Stimulated activated CD8-positive, alpha-beta memory T cell treated with anti-CD3 and anti-CD28 coated beads, Interleukin-12 subunit alpha, Interleukin-12 subunit beta, amount 100 ng/mL, for 1 hour (primary cell): ENCODE measurements at regions not wholly inside any gene's neighbourhood (a gene's known extent, or its start where the extent isn't known, plus 50 kb on each side); places are given as distances from the start of the nearest gene placed in this dataset.

Source experiments
- DNase-seq: peaks from one replicate; pipeline ENCODE4 v3.0.0-alpha.2; 2020; ENCODE audit warnings: low read depth

DNA sequence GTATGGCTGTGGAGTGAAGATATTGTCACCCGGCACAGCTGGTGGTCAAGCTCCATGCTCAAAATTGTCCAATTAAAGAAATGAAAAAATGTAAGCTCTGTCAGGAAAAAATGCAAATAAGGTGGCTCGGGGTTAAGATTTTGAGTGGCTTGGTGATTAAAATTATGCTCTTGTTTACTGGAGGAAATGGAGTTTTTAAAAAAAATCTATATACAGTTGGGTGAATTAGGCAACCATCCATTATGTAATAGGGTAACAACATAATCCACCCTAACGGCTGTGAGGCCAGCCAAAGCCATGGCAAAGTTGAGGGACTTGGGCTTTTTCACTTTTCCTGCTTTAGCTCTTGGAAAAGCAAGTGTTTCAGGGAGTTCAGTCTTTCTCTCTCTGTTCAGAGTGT, 260.8 kb upstream of the HABP2 start:
- no peak for DNase-seq

DNA sequence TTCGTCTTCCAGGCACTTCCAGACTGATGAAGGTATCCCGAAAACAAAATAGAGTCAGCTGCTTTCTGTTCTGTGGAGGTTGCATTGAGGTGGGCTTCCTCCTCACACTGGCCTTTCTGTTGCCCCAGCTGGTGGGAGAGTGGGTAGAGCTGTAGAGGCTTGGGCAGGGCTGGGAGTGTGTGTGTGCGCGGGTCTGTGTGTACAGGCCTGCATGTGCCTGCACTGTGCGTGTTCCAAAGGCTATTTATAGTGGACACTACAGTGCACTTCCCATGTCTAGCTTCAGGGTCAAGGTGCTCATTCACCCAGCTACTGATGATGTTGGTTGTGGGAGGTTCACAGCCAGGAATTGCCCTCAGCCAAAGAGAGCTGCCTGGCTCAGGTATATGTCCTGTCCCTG, 260.1 kb upstream of the HABP2 start:
- DNase-seq = no peak

DNA sequence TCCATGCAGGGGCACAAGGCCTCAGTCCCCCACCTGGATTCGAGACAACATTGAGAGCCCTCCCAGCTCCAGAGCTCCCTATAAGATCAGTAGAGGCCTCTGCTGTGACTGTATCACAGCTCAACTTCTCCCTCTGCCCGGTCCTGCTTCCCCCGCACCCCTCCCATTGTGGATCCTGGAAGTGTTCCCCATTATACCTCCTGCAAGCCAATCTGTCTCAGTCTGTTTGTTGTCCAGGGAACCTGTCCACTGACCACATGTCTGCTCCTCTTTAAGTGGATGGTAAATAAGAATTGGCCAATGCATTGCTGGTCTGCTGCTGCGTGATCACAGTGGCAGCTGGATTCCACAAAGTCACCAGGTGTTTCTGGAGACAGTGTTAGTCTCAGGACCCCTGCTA, 259.7 kb upstream of the HABP2 start:
- DNase-seq = no peak

DNA sequence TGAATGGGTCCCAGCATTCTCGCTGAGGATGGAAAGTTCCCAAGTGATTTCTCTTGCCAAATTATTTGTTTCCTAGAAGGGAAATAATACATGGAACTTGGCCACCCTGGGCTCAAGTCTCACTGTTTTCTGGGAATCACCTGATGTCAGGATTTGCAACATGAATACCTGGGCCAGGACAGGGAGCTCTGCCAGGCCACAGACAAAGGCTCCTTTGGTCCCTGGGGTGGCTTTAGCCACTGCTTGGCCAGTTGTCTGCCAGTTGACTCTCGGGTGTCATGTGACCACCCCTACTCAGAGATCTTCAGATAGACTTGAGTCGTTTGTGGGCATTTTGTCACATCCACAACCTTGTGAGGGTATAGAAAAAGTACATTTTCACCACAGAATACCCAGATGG, 258.0 kb upstream of the HABP2 start:
- no peak for DNase-seq

DNA sequence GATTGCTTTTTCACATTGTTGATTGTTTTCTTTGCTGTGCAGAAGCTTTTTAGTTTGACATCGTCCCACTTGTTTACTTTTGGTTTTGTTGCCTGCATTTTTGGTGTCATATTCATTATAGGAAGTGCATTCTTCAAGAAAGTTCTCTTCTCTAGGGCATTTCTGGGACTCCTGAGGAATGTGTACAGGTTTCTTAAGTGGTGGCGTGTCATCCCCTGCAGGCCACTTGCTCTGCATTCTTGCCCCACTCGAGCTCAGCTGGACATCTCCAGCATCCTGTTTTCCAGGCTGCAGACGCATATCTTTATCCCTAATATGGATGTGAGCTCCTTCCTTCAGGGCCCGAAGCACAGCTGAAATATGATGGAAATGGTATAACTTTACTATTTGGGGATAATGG, 255.6 kb upstream of the HABP2 start:
- DNase-seq = no peak

DNA sequence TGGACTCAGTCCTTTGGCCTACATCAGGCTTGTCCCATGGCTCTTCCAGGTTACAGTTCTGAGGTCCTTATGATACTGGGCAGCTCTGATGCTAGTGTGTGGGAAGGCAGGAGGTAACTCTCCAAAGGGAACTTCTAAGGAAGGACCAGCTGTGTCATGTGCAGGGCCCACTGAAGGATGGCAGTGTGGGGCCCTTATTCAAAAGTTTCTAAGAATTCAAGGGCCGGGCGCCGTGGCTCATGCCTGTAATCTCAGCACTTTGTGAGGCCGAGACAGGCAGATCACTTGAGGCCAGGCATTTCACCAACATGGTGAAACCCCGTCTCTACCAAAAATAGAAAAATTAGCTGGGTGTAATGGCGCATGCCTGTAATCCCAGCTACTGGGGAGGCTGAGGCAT, 254.2 kb upstream of the HABP2 start:
- no peak for DNase-seq

DNA sequence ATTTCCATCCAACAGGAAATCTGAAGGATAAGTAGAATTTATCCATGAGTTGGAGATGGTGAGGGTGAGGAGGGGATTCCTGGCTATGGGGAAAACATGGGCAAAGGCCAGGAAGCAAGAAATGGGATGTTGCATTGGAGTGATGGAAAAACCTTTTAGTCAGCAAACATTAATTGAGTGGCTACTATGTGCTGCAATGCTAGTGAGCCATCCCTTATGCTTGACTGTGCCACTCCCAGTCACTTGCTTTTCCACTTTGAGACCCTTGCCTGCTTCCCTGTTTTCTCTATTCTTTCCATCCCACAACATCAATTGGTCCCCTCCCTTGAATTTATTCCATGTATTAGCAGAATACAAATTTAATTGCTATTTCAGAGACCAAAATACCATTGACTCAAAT, 252.7 kb upstream of the HABP2 start:
- no peak for DNase-seq

DNA sequence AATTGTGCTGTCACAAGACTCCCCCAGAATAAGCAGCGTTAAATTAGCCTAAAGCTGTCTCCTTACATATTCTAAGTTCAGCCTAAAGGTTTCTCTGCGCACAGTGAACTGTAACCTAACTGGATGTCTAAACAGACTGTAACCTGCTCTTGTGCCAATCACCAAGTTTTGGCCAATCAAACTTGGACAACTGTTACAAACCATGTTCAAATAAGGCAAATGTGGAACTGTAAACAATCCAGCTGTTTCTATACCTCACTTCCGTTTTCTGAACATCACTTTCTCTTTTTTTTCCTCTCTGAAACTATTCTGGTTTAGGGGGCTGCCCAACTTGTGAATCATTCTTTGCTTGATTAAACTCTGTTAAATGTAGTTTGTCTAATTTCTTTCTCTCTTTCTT, 252.2 kb upstream of the HABP2 start:
- DNase-seq = no peak

DNA sequence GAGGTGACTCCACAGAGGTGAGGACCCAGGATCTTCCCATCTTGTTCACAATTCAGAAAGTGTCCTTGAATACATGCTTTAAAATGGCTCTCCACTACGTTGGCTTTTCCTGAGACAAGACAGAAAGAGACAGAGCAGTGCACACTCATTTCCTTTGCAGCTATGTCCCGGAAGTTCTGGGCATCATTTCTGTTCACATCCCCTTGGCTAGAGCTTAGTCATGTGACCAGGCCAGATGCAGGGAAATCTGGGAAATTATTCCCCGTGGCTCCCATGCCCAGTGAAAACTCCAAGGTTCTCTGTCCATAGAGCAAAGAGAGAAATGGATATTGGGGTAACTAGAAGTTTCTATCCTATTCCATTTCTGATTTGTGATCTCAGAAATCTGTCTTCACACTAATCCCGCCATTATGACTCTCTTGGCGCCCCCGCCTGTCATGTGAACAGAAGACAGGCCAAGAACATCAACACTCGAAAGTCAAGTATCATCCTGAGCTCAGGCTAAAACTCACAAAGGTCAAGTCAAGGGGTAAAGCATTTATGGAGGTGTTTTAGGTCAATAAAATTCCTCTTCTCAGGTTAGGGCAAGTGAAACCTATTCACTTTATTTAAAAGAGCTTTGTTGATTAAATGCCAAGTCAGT, 251.4 kb upstream of the HABP2 start:
- DNase-seq = no peak

DNA sequence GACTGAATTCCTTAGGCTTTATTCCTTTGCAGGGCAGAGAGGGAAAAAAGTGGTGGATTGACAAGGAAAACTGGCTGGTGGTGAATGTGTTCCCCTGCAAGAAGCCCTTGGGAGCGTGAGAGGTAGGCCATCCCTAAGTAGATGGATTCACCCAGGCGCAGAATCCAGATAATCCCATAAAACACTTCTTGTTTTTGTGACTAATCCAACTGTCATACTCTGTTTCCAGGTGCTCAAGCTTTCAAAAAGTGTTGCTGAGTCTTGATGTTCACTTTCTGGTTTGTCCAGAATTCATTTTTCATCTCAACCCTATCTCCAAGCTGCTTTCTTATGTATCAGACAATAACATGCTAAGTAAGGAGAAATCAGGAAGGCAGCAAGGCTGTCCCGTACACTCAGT, 250.8 kb upstream of the HABP2 start:
- DNase-seq = no peak

DNA sequence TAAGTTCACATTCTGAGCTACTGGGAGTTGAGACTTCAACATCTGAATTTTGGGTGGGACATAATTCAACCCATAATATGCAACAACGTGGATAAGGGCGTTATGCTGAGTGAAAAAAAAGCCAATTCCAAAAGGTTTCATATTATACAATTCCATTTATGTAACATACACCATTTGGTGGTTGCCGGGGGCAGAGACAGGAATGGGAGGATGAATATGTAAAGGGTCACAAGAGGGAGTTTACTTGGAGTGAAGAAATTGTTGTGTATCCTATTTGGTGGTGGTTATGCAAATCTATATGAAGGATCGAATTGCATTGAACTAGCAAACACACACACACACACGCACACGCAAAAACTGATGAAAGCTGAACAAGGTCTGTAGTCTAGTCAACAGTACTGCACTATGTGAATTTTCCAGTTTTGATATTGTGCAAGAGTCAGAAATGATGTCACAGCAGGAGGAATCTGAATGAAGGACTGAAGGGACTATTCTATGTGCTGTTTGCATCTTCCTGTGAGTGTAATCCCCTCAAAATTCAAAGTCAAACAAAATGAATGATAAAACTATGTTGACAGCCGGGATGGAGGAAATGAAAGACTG, 249.2 kb upstream of the HABP2 start:
- no peak for DNase-seq

DNA sequence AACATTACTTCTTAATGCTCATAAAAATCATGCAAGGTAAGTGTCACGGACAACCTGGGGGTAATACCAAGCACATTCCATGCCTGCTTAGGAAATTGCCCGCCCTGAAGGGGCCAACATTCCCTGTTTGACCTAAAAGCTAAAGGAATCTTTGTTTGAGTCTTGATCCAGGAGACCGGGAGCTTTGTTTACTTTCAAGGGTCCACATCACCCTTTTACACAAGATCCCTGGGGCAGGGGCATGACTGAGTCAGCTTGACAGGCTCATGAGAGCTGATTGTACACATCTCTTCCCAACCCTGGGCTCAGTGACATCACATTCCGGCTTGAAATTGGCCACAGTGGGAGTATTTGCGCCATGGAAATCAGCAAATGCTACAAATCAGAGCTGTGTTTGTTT, 248.1 kb upstream of the HABP2 start:
- no peak for DNase-seq

DNA sequence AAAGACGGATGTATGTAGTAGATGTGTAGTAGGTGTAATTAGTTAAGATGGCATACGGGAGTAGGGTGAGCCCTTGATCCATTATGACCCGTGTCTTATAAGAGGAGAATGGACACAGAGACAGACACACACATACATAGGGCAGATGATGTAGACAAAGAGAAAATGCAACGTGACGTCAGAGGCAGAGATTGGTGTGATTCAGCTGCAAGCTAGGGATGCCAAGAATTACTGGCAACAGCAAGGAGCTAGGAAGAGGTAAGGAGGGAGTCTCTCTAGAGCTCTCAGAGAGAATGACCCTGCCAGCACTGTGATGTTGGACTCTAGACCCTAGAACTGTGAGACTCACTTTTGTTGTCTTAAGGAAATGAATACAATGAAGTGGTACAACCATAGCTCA, 247.0 kb upstream of the HABP2 start:
- no peak for DNase-seq

DNA sequence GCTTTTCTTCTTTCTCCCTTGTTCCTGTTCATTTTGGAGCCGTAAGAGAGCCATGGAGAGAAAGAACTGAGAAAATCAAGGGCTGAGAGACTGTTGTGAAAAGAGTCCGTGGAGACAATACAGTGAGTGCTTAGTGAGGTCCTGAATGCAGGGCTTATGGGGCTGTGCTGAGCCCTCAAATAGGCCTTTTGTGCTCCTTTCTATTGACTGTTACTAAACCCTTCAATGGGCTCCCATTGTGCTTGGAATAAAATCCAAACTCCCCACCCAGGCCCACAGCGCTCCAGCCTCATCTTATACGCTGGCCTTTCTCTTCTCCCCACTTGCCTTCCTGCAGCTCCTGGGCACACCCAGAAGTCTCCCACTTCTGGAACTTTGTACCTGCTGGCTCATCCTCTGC, 243.1 kb upstream of the HABP2 start:
- DNase-seq = no peak

DNA sequence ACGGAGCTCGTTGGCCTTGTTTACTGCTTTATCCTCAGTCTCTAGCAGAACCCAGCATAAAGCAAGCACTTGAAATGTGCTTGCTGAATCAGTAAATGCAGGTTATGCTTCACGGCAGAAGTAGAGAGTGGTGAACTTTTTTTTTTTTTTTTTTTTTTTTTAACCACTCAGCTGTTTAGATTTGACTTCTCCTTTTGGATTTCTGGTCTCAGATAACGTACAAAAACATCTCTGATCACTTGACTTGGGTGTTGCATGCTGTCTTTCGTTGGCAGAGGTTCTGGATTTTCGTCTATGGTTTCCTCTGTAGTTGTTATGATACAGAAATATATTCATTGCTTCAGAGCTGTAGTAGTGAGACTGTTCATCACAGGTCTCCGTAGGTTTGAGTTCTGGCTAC, 242.5 kb upstream of the HABP2 start:
- no peak for DNase-seq

DNA sequence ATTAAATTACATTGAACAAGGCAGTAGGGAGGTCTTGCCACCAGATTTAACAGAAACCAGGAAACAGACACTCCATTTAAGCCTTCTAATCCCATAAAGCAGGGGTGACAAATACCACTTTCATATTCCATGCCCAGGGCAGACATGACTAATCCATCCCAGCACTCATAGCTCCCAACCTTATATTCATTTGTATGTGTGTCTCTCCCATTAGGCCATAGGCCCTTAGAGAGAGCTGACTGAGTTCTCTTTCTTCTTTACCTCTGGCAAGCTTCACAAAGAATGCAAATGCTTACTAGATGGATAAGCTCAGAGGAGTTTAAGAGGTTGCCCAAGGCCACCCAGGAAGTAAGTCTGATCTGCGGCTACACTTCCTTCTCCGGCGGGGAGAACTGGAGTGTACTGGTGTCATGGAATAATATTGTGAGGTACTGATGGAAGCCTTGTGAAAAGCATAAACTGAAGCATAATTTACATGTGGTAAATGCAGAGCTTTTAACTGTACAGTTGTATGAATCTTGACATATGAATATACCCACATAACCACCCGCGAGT, 239.7 kb upstream of the HABP2 start:
- no peak for DNase-seq

DNA sequence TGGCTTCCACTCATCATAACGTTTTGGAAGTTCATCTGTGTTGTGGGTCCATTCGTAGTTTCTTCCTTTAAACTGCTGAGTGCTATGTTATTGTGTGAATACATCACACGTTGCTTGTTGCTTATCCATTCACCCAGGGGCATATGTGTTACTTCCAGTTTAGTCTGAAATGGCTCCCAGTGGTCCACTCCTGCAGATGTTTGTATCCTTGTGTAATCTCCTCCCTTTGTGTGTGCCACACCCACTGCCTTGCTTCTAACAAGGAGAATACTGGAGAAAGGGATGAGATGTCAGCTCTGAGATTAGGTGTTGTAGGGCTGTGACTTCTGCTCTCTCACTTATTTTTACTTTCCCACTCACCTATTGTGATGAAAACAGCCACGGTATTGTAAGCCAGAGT, 239.1 kb upstream of the HABP2 start:
- no peak for DNase-seq

DNA sequence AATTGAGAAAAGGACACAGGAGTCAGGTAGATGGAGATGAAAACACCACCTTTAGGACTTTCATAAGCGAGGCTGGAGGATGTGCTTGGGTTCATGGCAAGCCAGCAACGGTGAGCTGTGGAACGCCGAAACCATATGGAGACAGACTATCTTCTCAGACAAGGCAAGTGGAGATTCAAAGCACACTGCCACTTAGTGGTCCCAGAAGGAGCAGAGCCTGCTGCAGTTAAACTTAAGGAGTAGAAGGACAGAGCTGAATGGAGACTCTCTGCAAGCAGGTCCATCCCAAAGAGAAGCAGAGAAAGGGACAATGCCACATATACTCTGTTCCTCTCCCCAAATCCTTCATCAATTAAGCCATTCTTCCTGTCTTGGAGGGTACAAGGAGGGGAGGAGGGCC, 236.3 kb upstream of the HABP2 start:
- DNase-seq = no peak

DNA sequence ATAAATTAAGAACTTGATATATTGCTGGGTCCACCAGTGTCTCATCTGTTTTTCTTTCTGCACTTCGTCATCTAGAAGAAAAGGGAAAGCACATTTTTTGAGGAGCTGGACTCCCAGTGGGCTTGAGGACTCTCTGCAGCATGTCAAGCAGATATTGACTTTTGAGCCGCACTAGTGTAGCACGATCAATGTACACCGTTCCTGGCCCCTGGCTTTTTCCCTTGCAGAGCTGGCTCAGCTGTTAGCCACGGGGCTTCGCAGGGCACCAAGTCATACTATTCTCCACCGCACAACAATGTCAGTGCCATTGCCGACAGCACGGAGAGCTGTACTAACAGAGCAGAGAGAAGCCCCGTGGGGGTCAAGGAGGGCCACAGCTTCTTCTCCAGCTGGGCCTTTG, 235.4 kb upstream of the HABP2 start:
- DNase-seq = no peak

DNA sequence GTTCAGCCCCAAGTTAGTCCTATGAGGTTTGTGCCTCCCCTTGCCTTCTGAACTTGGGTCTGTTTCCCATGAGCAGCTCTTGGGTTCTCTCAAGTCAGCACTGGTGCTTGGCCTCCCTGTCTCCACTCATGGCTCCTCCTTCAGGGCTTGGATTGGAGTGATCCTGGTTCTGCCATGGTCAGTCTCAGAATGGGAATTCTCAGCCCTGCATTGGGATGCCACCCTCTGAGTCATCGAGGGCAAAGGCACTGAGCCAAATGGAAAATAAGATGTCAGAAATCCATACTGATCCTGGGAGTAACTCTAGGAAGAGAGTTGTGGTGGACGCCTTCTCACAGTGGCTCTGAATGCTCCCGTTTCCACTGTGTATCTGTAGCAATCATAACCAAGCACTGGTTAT, 233.4 kb upstream of the HABP2 start:
- no peak for DNase-seq

DNA sequence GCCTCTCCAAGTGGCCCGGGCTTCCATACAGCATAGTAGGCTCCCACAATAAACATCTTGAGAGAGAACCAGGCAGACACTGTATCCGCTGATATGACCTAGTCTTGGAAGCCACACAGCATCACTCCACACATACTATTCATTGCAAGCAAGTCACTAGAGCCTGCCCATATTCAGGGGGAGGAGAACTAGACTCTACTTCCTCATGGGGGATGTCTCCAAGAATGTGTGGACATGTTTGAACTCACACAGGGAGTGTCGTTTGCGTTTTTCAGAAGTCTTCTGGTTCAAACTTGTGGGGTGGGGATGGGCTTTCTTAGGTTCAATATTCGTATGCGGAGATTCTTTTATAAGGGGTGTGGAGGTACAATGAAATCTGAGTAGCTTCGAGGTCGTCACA, 232.6 kb upstream of the HABP2 start:
- no peak for DNase-seq

DNA sequence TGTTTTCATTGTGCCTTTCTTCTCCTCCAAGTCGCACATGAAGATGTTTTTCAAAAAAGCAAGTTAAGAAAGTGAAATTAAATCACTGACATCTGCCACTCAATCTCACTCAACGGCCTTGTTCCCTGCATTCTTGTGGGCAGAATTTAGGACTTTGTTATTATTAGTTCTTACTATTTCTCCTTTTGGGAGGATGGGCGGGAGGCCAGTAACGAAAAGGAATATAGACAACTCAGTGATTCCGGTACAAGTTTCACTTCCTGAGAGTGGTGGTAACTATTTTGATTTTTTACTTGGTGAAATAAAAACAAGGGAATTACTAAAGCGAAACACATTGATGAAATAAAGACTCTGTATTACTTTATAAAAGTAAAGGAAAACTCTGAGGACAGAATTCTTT, 231.9 kb upstream of the HABP2 start:
- no peak for DNase-seq

DNA sequence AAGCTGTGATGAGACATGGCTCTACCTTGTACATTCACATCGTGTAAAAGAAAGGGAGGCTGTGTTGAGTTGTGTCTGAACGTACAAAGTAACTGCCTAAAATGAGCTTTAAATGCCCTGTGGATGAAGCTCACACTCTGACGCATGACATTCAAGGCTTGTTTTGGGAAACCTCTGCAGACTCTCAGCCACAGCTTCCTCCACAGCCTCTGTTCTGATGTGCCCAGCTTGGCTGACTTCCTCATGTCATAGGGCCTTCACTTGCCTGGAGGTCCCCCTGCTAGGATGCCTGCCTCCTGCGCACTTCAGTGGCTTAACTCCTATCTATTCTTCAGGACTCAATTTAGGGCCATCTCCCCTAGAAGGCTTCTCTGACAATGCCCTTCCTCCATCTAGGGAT, 230.0 kb upstream of the HABP2 start:
- DNase-seq = no peak

DNA sequence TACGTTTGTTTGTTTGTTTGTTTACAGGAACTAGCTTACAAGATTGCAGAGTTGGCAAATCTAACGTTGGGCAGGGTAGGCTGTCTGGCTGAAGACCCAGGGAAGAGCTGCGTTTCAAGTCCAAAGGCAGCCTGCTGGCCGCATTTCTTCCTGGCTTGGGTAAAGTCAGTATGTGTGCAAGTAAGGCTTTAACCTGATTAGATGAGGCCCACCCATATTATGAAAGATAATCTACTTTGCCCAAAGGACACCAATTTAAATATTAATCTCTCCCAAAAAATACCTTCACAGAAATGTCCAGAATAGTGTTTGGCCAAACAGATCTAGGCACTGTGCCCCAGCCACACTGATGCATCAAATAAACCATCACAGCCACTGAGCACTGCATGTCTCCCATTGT, 228.9 kb upstream of the HABP2 start:
- no peak for DNase-seq
